AG09309 (cell line): ENCODE measurements at regions not wholly inside any gene's neighbourhood (a gene's known extent, or its start where the extent isn't known, plus 50 kb on each side); places are given as distances from the start of the nearest gene placed in this dataset.

Source experiments
- DNase-seq: peaks from one replicate; pipeline ENCODE4 v3.0.0-alpha.2; 2010; ENCODE audit warnings: low read depth
- H3K4me3 ChIP-seq: 2 replicates; pipeline ENCODE4 v1.5.1; 2011; ENCODE audit warnings: mild to moderate bottlenecking, low read depth, low read length, moderate library complexity; ENCODE audit not compliant: control insufficient read depth
- CTCF ChIP-seq: IDR thresholded peaks from 2 replicates; pipeline ENCODE4 v1.5.1; 2011; ENCODE audit warnings: mild to moderate bottlenecking, low read depth, low read length, inconsistent platforms; ENCODE audit not compliant: insufficient read depth, control insufficient read depth; ENCODE audit errors: missing control alignments

- no peak overlapping the region for H3K4me3 ChIP-seq
Measured at GRCh38 chr5:114999176-114999575, 170.5 kb downstream of the TRIM36 start.

GRCh38 chr5:114989512-114989911, 180.2 kb downstream of the TRIM36 start:
- no peak overlapping the region for H3K4me3 ChIP-seq
- no peak for DNase-seq
- TF ChIP-seq CTCF: no peak

More at GRCh38 chr5:114999176-114999575, 170.5 kb downstream of the TRIM36 start:
- no peak for DNase-seq
- no peak for TF ChIP-seq CTCF

- no peak for DNase-seq
- H3K4me3 ChIP-seq: no peak overlapping the region
- TF ChIP-seq CTCF: no peak
Measured at GRCh38 chr5:114988096-114988495, 181.6 kb downstream of the TRIM36 start.

GRCh38 chr5:114984796-114985195, 184.9 kb downstream of the TRIM36 start:
- no peak for TF ChIP-seq CTCF
- DNase-seq: no peak
- H3K4me3 ChIP-seq: no peak overlapping the region

- TF ChIP-seq CTCF: no peak
- DNase-seq: no peak
- no peak overlapping the region for H3K4me3 ChIP-seq
Measured at GRCh38 chr5:114981111-114981510, 188.6 kb downstream of the TRIM36 start.

- TF ChIP-seq CTCF: no peak
- no peak overlapping the region for H3K4me3 ChIP-seq
- DNase-seq: no peak
Measured at GRCh38 chr5:114977979-114978573, 191.6 kb downstream of the TRIM36 start.

GRCh38 chr5:114969482-114969881, 200.2 kb downstream of the TRIM36 start:
- no peak for TF ChIP-seq CTCF
- no peak for DNase-seq
- no peak overlapping the region for H3K4me3 ChIP-seq
